Astrocyte (in vitro differentiated cells and primary cell): ENCODE measurements at regions not wholly inside any gene's neighbourhood (a gene's known extent, or its start where the extent isn't known, plus 50 kb on each side); places are given as distances from the start of the nearest gene placed in this dataset.

ENCODE experiments used
- EZH2 ChIP-seq: IDR thresholded peaks from 2 replicates; pipeline ENCODE4 v1.6.1; 2012; ENCODE audit warnings: mild to moderate bottlenecking, low read length, inconsistent platforms; ENCODE audit not compliant: insufficient read depth
- TF ChIP-seq, protein P1 (sequence below): IDR thresholded peaks from 2 replicates; pipeline ENCODE4 v1.5.1; 2011; ENCODE audit warnings: low read depth, mild to moderate bottlenecking, inconsistent platforms, low read length, moderate library complexity; ENCODE audit not compliant: insufficient read depth

DNA sequence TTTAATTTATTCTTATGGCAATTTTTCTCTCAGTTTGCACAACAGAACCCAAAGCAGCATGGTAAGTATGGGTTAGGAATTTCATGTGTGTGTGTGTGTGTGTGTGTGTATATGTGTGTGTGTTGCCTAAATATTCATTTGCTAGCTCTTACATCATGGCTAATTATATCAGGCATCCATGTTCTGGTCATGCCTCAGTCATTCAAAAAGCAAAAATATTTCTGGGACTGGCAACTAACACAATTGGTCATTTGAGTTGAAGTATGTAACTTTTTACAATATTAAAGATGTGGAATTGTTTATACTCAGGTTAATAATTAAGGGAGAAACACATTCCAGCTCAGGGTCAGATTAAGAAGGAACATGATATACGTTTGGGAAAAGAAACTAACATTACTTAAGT is 67.6 kb upstream of the PHYHIPL start:
- TF ChIP-seq, protein P1, sequence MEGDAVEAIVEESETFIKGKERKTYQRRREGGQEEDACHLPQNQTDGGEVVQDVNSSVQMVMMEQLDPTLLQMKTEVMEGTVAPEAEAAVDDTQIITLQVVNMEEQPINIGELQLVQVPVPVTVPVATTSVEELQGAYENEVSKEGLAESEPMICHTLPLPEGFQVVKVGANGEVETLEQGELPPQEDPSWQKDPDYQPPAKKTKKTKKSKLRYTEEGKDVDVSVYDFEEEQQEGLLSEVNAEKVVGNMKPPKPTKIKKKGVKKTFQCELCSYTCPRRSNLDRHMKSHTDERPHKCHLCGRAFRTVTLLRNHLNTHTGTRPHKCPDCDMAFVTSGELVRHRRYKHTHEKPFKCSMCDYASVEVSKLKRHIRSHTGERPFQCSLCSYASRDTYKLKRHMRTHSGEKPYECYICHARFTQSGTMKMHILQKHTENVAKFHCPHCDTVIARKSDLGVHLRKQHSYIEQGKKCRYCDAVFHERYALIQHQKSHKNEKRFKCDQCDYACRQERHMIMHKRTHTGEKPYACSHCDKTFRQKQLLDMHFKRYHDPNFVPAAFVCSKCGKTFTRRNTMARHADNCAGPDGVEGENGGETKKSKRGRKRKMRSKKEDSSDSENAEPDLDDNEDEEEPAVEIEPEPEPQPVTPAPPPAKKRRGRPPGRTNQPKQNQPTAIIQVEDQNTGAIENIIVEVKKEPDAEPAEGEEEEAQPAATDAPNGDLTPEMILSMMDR = no peak
- TF ChIP-seq EZH2 = no peak
